Activated CD4-positive, alpha-beta T cell treated with anti-CD3 and anti-CD28 coated beads, Interleukin-10, Interleukin-2, amounts not matched to agents 100 ng/mL and 50 ng/mL, durations not matched to agents 16 hours and 8 hours (primary cell): ENCODE measurements at regions not wholly inside any gene's neighbourhood (a gene's known extent, or its start where the extent isn't known, plus 50 kb on each side); places are given as distances from the start of the nearest gene placed in this dataset.

Experiments
- DNase-seq: peaks from one replicate; pipeline ENCODE4 v3.0.0-alpha.2; 2020

DNA sequence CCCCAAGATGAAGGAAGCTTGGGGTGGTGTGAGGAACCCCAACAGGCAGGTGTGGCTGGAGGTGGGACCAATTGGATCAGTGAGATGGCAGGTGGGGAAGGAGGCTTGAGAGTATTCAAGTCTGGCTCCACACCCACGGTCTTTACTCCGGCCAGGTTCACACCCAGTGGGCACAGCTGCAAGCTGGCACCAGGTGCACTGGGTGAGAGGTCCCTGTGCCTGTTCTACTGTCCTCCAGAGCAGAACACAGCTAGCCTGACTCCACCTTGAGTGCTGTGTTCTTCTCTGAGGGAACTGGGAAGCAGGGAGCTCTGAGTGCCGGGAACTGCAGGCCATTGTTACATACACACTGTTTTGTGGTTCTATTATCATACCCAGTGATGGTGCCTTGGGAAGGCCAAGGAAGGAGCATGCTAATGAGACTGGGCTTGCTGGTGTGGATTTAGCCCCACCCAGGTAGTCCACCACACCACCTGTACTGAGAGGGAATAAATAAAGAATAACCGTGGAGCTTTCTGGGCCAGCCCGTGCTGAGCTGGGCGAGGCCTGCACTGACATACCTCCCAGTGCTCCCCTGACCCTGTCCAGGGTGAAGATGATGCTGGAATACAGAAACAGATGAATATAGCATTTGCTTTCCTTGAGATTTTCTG lies 93.4 kb downstream of the ABHD5 start:
- DNase-seq: no peak

DNA sequence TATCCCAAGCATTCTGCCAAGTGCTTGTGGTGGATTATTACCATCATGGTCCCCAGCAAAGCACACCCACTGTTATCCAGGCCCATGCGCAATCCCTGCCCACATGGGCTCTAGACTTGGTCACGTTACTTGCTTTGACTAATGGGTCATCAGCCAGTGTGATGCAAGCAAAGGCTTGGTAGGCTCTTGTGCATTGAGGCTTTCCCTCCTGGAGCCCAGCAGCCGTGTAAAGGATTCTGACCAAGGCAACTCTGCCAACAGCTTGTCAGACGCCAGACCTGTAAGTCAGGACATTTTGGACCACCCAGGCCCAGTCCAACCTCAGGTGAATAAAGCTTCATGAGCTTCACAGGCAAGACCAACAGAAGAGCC lies 93.9 kb downstream of the ABHD5 start:
- no peak for DNase-seq

DNA sequence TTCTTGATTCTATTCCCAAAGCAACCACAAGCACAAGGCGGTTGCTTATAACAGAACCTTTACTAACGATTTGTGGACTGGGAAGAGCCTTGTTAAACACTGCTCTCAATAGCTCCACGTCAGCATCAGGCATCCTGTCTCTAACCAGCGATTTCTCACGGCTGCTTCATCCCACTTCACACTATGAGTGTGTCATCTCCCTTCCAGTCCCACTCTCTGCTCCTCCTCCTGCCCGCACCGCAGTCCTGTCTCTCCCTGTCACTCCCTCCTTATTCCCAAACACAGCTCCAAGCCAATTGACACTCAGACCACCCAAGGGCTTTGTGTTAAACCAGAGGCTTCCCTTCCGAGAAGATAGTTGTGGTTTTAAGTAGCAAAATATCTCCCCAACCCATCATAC lies 94.8 kb downstream of the ABHD5 start:
- DNase-seq: no peak

- DNase-seq: no peak
Observed at GRCh38 chr3:43786102-43786501, 95.4 kb downstream of the ABHD5 start.

GRCh38 chr3:43786526-43787305 lies 96.0 kb downstream of the ABHD5 start:
- DNase-seq: no peak

- DNase-seq: no peak
Observed at GRCh38 chr3:43787330-43787729, 96.6 kb downstream of the ABHD5 start.

GRCh38 chr3:43789028-43789427 lies 98.3 kb downstream of the ABHD5 start:
- DNase-seq: no peak

DNA sequence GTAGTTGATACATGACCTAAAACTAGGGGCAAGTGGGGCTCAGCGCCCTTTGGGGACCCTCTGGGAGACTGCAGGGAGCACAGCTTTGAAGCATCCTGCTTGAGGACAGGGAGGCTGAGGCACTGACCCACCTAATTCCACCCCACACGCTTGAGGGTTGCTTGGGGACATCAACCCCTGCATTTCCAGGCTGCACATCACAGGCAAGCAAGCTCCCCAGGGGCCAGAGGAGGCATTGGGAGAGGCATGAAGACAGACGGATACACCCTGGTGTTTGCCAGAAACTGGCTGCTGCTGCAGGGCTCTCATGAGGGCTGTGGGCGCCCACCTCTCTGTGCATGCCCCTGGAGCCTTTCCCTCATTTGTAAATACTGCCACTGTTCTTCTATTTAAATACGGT lies 99.3 kb downstream of the ABHD5 start:
- no peak for DNase-seq

- DNase-seq: no peak
Observed at GRCh38 chr3:43790476-43790875, 99.7 kb downstream of the ABHD5 start.

- DNase-seq: no peak
Observed at GRCh38 chr3:43791246-43791645, 100.5 kb downstream of the ABHD5 start.

- DNase-seq: no peak
Observed at GRCh38 chr3:43792904-43793303, 102.2 kb downstream of the ABHD5 start.

DNA sequence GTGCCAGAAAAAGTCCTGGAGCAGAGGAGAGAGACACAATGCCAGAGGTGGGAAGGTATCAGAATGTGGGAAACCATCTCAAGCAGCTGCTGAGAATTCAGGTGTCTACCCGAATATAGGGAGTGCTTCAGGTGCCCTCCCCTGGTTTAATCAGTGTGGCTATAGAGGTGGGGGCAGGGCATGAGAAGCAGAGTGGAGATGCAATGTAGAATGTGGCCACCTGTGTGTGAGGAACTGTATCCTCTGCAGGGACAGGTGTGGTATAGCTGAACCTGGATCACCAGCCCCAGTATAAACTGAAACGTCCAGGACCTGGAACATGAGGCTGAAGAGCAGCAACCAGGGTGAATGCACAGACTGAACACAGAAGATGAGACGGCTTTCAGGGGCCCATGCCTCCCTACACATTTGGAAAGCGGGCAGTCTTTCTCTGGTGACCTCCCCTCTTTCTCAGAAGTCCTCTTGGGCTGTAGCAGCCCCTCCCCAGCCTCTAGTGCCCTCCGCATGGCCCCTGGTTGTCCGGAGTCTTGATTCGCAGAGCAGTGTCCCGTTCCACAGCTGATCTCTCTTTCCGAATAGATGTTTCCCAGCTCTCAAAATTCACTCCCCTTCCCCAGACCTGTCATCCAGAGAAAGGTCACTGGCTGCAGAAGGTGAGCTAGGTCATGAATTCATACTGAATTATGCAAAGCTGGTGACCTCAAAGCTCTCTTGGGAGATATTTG lies 103.1 kb downstream of the ABHD5 start:
- DNase-seq: no peak

DNA sequence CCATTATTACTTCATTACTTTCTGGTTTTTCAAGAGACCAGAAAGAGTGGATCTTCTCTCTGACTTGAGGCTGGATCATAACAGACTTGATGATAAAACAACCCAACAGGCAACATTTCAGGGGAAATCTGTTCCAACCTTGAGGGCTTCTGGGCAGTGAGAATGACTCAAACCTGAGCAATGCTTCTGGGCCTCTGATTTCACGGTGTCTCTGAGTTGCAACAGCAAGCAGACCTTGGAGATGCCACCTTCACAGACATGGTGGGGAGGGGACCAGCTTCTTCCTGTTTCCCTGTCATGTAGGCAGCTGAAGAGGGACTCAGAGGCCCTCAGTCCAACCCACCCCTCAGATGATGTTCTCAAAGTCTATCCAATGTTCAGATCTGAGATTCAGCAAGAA lies 104.0 kb downstream of the ABHD5 start:
- no peak for DNase-seq

DNA sequence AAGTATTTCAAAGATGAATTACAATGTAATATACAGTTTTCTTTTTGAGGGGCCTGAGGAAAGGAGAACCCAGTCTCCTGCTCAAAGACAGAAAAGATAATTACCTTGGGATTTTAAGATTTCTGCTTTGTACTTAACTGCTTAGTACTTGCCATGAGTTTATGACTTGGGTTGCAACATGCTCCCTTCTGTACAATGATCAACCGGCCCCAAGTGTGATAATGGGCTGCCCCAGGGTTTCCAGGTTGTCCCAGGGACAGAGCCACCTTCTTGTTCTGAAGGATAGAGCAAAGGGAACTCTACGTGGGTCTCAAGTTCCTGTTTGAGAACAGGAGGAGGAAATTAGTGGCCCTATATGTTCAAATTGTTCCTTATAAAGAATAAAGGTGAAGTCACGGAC lies 104.8 kb downstream of the ABHD5 start:
- no peak for DNase-seq

DNA sequence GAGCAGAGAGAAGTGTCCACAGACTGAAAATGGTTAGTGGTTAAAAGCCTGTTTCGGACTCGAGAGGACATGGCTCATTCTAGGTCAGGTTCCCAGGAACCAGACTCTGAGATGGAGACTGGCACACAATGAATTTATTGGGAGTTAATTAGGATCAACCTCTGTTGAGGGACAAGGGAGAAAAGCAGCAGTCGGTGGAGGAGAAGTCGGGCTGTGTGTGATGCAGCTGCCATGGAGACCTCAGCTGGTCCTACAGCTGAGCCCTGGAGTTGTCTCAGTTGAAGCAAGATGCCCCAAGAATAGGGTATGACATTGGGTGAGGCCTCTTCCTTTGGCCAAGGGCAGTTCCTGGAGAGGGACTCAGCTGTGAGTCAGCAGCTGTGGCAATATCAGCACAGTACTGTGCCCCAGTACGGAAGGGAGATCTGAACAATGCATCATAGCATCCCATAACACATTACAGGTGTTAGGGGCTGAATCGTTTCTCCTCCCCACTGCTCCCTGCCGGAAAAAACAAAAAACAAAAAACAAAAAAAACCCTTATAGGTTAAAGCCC lies 105.4 kb downstream of the ABHD5 start:
- no peak for DNase-seq

GRCh38 chr3:43797794-43798193 lies 107.1 kb downstream of the ABHD5 start:
- no peak for DNase-seq

- no peak for DNase-seq
Observed at GRCh38 chr3:43810797-43811196, 120.1 kb downstream of the ABHD5 start.

- no peak for DNase-seq
Observed at GRCh38 chr3:43814461-43814860, 123.7 kb downstream of the ABHD5 start.

- no peak for DNase-seq
Observed at GRCh38 chr3:43816372-43816771, 125.6 kb downstream of the ABHD5 start.

GRCh38 chr3:43817064-43817463 lies 126.3 kb downstream of the ABHD5 start:
- no peak for DNase-seq

GRCh38 chr3:43817825-43818224 lies 127.1 kb downstream of the ABHD5 start:
- peak; percentile 6 for DNase-seq

- no peak for DNase-seq
Observed at GRCh38 chr3:43818229-43818628, 127.5 kb downstream of the ABHD5 start.

DNA sequence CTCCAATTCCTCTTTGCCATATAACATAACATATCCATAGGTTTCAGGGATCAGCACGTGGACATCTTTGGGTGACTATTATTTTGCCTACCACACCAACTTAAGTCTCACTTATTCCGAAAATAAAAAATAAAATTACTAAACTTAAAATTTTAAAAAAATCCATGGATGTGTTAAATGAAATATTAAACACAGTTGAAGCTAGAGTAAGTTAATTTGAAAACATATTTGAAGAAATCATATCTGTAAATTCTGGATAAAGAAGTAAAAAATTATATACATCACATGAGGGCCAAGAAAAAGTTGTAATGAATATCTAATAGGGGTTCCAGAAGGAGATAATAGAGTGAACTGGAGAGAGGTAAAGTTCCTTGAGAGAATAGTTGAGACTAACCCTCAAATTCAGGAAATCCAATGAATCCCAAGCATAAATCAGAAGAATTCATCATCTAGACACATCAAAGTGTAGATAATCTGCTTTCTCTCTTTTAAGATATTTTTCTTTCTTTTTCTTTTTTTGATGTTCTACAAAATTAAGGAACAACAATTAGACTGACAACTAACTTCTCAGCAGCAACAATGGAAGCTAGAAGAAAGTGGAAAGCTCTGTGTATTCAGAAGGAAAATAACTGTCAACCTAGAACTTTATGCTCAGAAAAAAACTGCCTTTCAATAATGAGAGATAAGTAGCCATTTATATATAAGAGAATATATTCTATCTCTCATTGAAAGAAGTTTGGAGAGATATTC lies 147.4 kb downstream of the ABHD5 start:
- DNase-seq: no peak
